H1 (cell line): ENCODE measurements at regions not wholly inside any gene's neighbourhood (a gene's known extent, or its start where the extent isn't known, plus 50 kb on each side); places are given as distances from the start of the nearest gene placed in this dataset.

Experiments
- CTCF ChIA-PET: fragments of 300-600 bp; sonication (Branson Sonifier 250); formaldehyde crosslinking; loops from one replicate; lab custom pipeline; 2021; ENCODE audit not compliant: partially characterized antibody; lab: Charles Lee
- POLR2A ChIA-PET: fragments of 300-600 bp; sonication (Branson Sonifier 250); formaldehyde crosslinking; loops from one replicate; lab custom pipeline; 2021; ENCODE audit warnings: inconsistent platforms; ENCODE audit not compliant: partially characterized antibody; lab: Charles Lee
- DNase-seq, 2 experiments: peaks; one replicate each; pipeline versions ENCODE4 v3.0.0 to v3.0.0-alpha.2; 2010 to 2022; ENCODE audit warnings: low spot score in 2 of 2, low read depth in 1 of 2, mixed read lengths in 1 of 2
- FAIRE-seq: peaks from 2 replicates; lab custom pipeline; 2011; peaks lifted over from hg19 to GRCh38; lab: Jason Lieb, UNC
- H2AFZ ChIP-seq: 2 replicates; pipeline ENCODE4 v1.8.1; 2012; ENCODE audit warnings: low read length, inconsistent platforms
- H2AK5ac ChIP-seq: 2 replicates; pipeline ENCODE4 v1.6.1; 2013; ENCODE audit warnings: low read depth, low read length
- H2BK120ac ChIP-seq: replicated peaks from 2 replicates; pipeline ENCODE3; 2013; ENCODE audit warnings: low read depth, low read length, inconsistent platforms
- H2BK12ac ChIP-seq: 2 replicates; pipeline ENCODE4 v1.6.1; 2013; ENCODE audit warnings: low read depth, low read length
- H2BK15ac ChIP-seq: 2 replicates; pipeline ENCODE4 v1.6.1; 2013; ENCODE audit warnings: low read length
- H2BK20ac ChIP-seq: 2 replicates; pipeline ENCODE4 v1.6.1; 2013; ENCODE audit warnings: low read length
- H2BK5ac ChIP-seq: 2 replicates; pipeline ENCODE4 v1.6.1; 2013; ENCODE audit warnings: low read depth, low read length
- H3K14ac ChIP-seq: 2 replicates; pipeline ENCODE4 v1.6.1; 2013; ENCODE audit warnings: inconsistent platforms; ENCODE audit not compliant: insufficient read length
- H3K18ac ChIP-seq: 2 replicates; pipeline ENCODE4 v1.6.1; 2013; ENCODE audit warnings: low read length; ENCODE audit errors: extremely low read depth
- H3K23ac ChIP-seq: 2 replicates; pipeline ENCODE4 v1.6.1; 2013; ENCODE audit warnings: inconsistent platforms; ENCODE audit not compliant: insufficient read length
- H3K23me2 ChIP-seq: 2 replicates; pipeline ENCODE4 v1.6.1; 2013; ENCODE audit warnings: low read depth, low read length
- H3K27ac ChIP-seq: 2 replicates; pipeline ENCODE4 v1.6.1; 2011; ENCODE audit warnings: low read depth, low read length, inconsistent platforms
- H3K27me3 ChIP-seq, 4 experiments: replicated peaks in 1 of 4; 1 replicate in 1 of 4; 2 replicates in 3 of 4; pipeline versions ENCODE4 v1.6.1 to v1.8.1; 2011 to 2013; ENCODE audit warnings: low read length in 3 of 4, mild to moderate bottlenecking in 3 of 4, inconsistent platforms in 2 of 4, mixed read lengths in 2 of 4, moderate library complexity in 1 of 4; ENCODE audit not compliant: control insufficient read depth in 3 of 4, insufficient read depth in 3 of 4; ENCODE audit errors: extremely low read depth in 1 of 4
- H3K36me3 ChIP-seq, 4 experiments: 2 replicates each; pipeline versions ENCODE4 v1.6.1 to v1.8.1; 2011 to 2013; ENCODE audit warnings: mild to moderate bottlenecking in 4 of 4, low read length in 3 of 4, moderate library complexity in 2 of 4, control low read depth in 1 of 4, inconsistent platforms in 1 of 4; ENCODE audit not compliant: insufficient read depth in 4 of 4, control insufficient read depth in 2 of 4
- H3K4ac ChIP-seq: replicated peaks from 2 replicates; pipeline ENCODE3; 2013; ENCODE audit warnings: low read length, low read depth, mixed read lengths, inconsistent platforms; ENCODE audit not compliant: insufficient read length
- H3K4me1 ChIP-seq, 4 experiments: replicated peaks in 1 of 4; 1 replicate in 1 of 4; 2 replicates in 3 of 4; pipeline versions ENCODE4 v1.6.1 to v1.8.1; 2011 to 2013; ENCODE audit warnings: low read length in 3 of 4, inconsistent platforms in 2 of 4, mixed read lengths in 1 of 4; ENCODE audit not compliant: insufficient read depth in 4 of 4, control insufficient read depth in 3 of 4
- H3K4me2 ChIP-seq, 2 experiments: 2 replicates each; pipeline versions ENCODE4 v1.6.1 to v1.8.1; 2011 to 2013; ENCODE audit warnings: low read depth in 2 of 2, low read length in 2 of 2, control low read depth in 1 of 2, inconsistent platforms in 1 of 2, mild to moderate bottlenecking in 1 of 2; ENCODE audit not compliant: insufficient read depth in 1 of 2
- H3K4me3 ChIP-seq, 4 experiments: fragments of 200-600, 300-600 bp in 1 of 4; sonication (generic), shearing (Covaris generic), sonication (Bioruptor Twin) in 1 of 4; 2 replicates each; pipeline versions ENCODE4 v1.5.1 to v1.8.1; 2011 to 2016; ENCODE audit warnings: low read length in 4 of 4, low read depth in 3 of 4, control low read depth in 2 of 4, inconsistent platforms in 2 of 4, mild to moderate bottlenecking in 2 of 4, mixed read lengths in 1 of 4, moderate library complexity in 1 of 4; ENCODE audit not compliant: insufficient read depth in 2 of 4; ENCODE audit errors: extremely low read depth in 1 of 4
- H3K56ac ChIP-seq: replicated peaks from 2 replicates; pipeline ENCODE3; 2013; ENCODE audit warnings: low read depth, mild to moderate bottlenecking, mixed read lengths, low read length, inconsistent platforms; ENCODE audit not compliant: insufficient read length
- H3K79me1 ChIP-seq: 2 replicates; pipeline ENCODE4 v1.6.1; 2013; ENCODE audit warnings: low read depth, low read length, control low read depth
- H3K79me2 ChIP-seq, 2 experiments: 2 replicates each; pipeline versions ENCODE4 v1.6.1 to v1.8.1; 2012 to 2013; ENCODE audit warnings: low read length in 2 of 2, mild to moderate bottlenecking in 2 of 2, inconsistent platforms in 1 of 2; ENCODE audit not compliant: insufficient read depth in 2 of 2, control insufficient read depth in 1 of 2
- H3K9ac ChIP-seq, 4 experiments: replicated peaks in 1 of 4; 1 replicate in 1 of 4; 2 replicates in 3 of 4; pipeline versions ENCODE4 v1.6.1 to v1.8.1; 2011 to 2013; ENCODE audit warnings: low read depth in 3 of 4, low read length in 3 of 4, control low read depth in 2 of 4, mild to moderate bottlenecking in 2 of 4, moderate library complexity in 2 of 4, inconsistent platforms in 1 of 4; ENCODE audit errors: extremely low read depth in 1 of 4
- H3K9me3 ChIP-seq, 2 experiments: 2 replicates each; pipeline versions ENCODE4 v1.6.1 to v1.8.1; 2012 to 2013; ENCODE audit warnings: mild to moderate bottlenecking in 2 of 2, moderate library complexity in 2 of 2, control low read depth in 1 of 2, inconsistent platforms in 1 of 2, low read depth in 1 of 2, low read length in 1 of 2, mixed read lengths in 1 of 2; ENCODE audit not compliant: insufficient read depth in 2 of 2
- H4K20me1 ChIP-seq, 2 experiments: replicated peaks in 1 of 2; 2 replicates each; pipeline versions ENCODE3 to v1.8.1; 2011 to 2013; ENCODE audit warnings: inconsistent platforms in 2 of 2, low read length in 2 of 2, mild to moderate bottlenecking in 1 of 2; ENCODE audit not compliant: insufficient read depth in 2 of 2, control insufficient read depth in 1 of 2
- H4K5ac ChIP-seq: 2 replicates; pipeline ENCODE4 v1.6.1; 2013; ENCODE audit warnings: low read length, low read depth, mixed read lengths, inconsistent platforms; ENCODE audit not compliant: insufficient read length
- H4K8ac ChIP-seq: 2 replicates; pipeline ENCODE4 v1.8.0; 2013; ENCODE audit warnings: mild to moderate bottlenecking, moderate library complexity, low read length, inconsistent platforms; ENCODE audit not compliant: insufficient read depth; ENCODE audit errors: extremely low read depth
- H4K91ac ChIP-seq: replicated peaks from 2 replicates; pipeline ENCODE3; 2013; ENCODE audit warnings: low read length, mixed read lengths, inconsistent platforms; ENCODE audit not compliant: insufficient read length
- CBX5 ChIP-seq: fragments of 300-800, 300-1000 bp; sonication (generic); IDR thresholded peaks from 2 replicates; pipeline ENCODE4 v1.7.1; 2016; ENCODE audit warnings: antibody characterized with exemption, low read length, low read depth
- CHD2 ChIP-seq: IDR thresholded peaks from 2 replicates; pipeline ENCODE4 v1.6.1; 2012; ENCODE audit warnings: low read length, improper control_type of control experiment
- GTF2F1 ChIP-seq: IDR thresholded peaks from 2 replicates; pipeline ENCODE4 v1.6.1; 2012; ENCODE audit warnings: low read depth, low read length, improper control_type of control experiment, borderline replicate concordance
- HDAC6 ChIP-seq: IDR thresholded peaks from one replicate; pipeline ENCODE4 v1.7.1; 2012; ENCODE audit warnings: low read depth, mild to moderate bottlenecking, inconsistent platforms, low read length, moderate library complexity
- JUN ChIP-seq: IDR thresholded peaks from 2 replicates; pipeline ENCODE4 v1.6.1; 2011; ENCODE audit warnings: low read depth, mild to moderate bottlenecking, improper control_type of control experiment, low read length
- KDM4A ChIP-seq: IDR thresholded peaks from one replicate; pipeline ENCODE4 v1.7.1; 2012; ENCODE audit warnings: low read depth, mild to moderate bottlenecking, moderate library complexity, low read length, inconsistent platforms; ENCODE audit not compliant: severe bottlenecking
- POLR2A ChIP-seq, 2 experiments: IDR thresholded peaks; 1 replicate in 1 of 2; 2 replicates in 1 of 2; pipeline ENCODE4 v1.6.1; 2011; ENCODE audit warnings: low read depth in 2 of 2, low read length in 2 of 2, mild to moderate bottlenecking in 2 of 2; ENCODE audit errors: control extremely low read depth in 1 of 2
- RAD21 ChIP-seq, 2 experiments: IDR thresholded peaks in 1 of 2; conservative IDR thresholded peaks in 1 of 2; 2 replicates each; pipeline ENCODE4 v1.6.1; 2011; ENCODE audit warnings: low read depth in 2 of 2, low read length in 2 of 2, improper control_type of control experiment in 1 of 2, inconsistent platforms in 1 of 2, mild to moderate bottlenecking in 1 of 2, moderate library complexity in 1 of 2
- RFX5 ChIP-seq: IDR thresholded peaks from 2 replicates; pipeline ENCODE4 v1.6.1; 2011; ENCODE audit warnings: low read depth, low read length, improper control_type of control experiment, borderline replicate concordance
- RNF2 ChIP-seq: fragments of 200-900, 300-1000 bp; sonication (generic); IDR thresholded peaks from 2 replicates; pipeline ENCODE4 v1.7.1; 2016; ENCODE audit warnings: borderline replicate concordance, low read depth, mild to moderate bottlenecking, antibody characterized with exemption, low read length; ENCODE audit not compliant: poor library complexity, severe bottlenecking; ENCODE audit errors: missing control alignments
- SIRT6 ChIP-seq: IDR thresholded peaks from one replicate; pipeline ENCODE4 v1.7.1; 2012; ENCODE audit warnings: low read length, inconsistent platforms
- TBP ChIP-seq: IDR thresholded peaks from 2 replicates; pipeline ENCODE4 v1.6.1; 2011; ENCODE audit warnings: low read depth, low read length, improper control_type of control experiment
- USF2 ChIP-seq: IDR thresholded peaks from 2 replicates; pipeline ENCODE4 v1.6.1; 2011; ENCODE audit warnings: low read length, improper control_type of control experiment
- WGBS, 2 experiments: shearing (Covaris generic) in 1 of 2; methylation state at CpG; one replicate each; pipeline versions ENCODE4 v1.1.6 to v1.1.7; 2013 to 2015; ENCODE audit warnings: low lambda C conversion rate in 2 of 2, mixed read lengths in 2 of 2, inconsistent platforms in 1 of 2, low coverage in 1 of 2, missing lambda C conversion rate in 1 of 2; ENCODE audit not compliant: insufficient replicate concordance in 2 of 2, insufficient coverage in 1 of 2, insufficient read length in 1 of 2; ENCODE audit errors: extremely low coverage in 1 of 2, missing lambda C conversion rate in 1 of 2; 5-methylcytosine and 5-hydroxymethylcytosine counted together

GRCh38 chr10:113336549-113337130 lies 216.2 kb upstream of the HABP2 start:
- no peak overlapping the region for H3K23ac ChIP-seq
- H2BK5ac ChIP-seq, result no peak overlapping the region
- POLR2A ChIA-PET, result no interaction called here
- no peaks in the 10 kb centered on the region for H3K79me2 ChIP-seq
- H3K27me3 ChIP-seq, result no peaks in the 10 kb centered on the region
- no peak overlapping the region for H3K18ac ChIP-seq
- no peak overlapping the region for H2AFZ ChIP-seq
- no peak for TF ChIP-seq CBX5
- TF ChIP-seq RAD21 (IDR thresholded peaks at IDR 0.05 in 1 of 2, conservative IDR thresholded peaks at IDR 0.05 in 1 of 2; ENCODE audit: low read depth in 2 of 2, low read length in 2 of 2), result no peak
- TF ChIP-seq JUN, result no peak
- TF ChIP-seq POLR2A (IDR thresholded peaks at IDR 0.05; ENCODE audit: control extremely low read depth in 1 of 2, low read depth in 2 of 2, low read length in 2 of 2), result no peak
- no peak for TF ChIP-seq TBP
- TF ChIP-seq KDM4A, result no peak
- no peak for TF ChIP-seq RNF2
- no peak for TF ChIP-seq USF2
- no peak for TF ChIP-seq RFX5
- no peak for TF ChIP-seq HDAC6
- TF ChIP-seq GTF2F1, result no peak
- no peak for TF ChIP-seq CHD2
- TF ChIP-seq SIRT6, result no peak
- no peak overlapping the region for H2BK12ac ChIP-seq
- H3K36me3 ChIP-seq, result no peaks in the 10 kb centered on the region
- H3K4ac ChIP-seq, result no peak overlapping the region
- H3K79me1 ChIP-seq, result no peaks in the 10 kb centered on the region
- H2BK15ac ChIP-seq, result no peak overlapping the region
- no peak overlapping the region for H2BK20ac ChIP-seq
- no peak for FAIRE-seq
- DNase-seq, result no peak
- CTCF ChIA-PET, result interaction anchor here (1.0 kb wide), 1 partner anchor 11 kb away, joined by 3 read pairs; no protein-coding TSS in a partner anchor
- no peak overlapping the region for H3K27ac ChIP-seq
- no peak overlapping the region for H3K14ac ChIP-seq
- no peak overlapping the region for H2BK120ac ChIP-seq
- no peaks in the 10 kb centered on the region for H4K20me1 ChIP-seq
- H3K23me2 ChIP-seq, result no peaks in the 10 kb centered on the region
- no peak overlapping the region for H3K4me2 ChIP-seq
- no peak overlapping the region for H4K5ac ChIP-seq
- no peak overlapping the region for H4K91ac ChIP-seq
- no peaks in the 10 kb centered on the region for H3K9me3 ChIP-seq
- H3K56ac ChIP-seq, result no peak overlapping the region
- no peak overlapping the region for H2AK5ac ChIP-seq
- no peaks in the 10 kb centered on the region for H3K4me1 ChIP-seq
- no peak overlapping the region for H4K8ac ChIP-seq
- 87% methylated on average over 6 of the region's 6 CpGs; no CpG with 5 or more reads in 1 of the 2 experiments for WGBS, 2 experiments
- H3K9ac ChIP-seq, result no peak overlapping the region
- no peak overlapping the region for H3K4me3 ChIP-seq
